Ishikawa (cell line): ENCODE measurements at regions not wholly inside any gene's neighbourhood (a gene's known extent, or its start where the extent isn't known, plus 50 kb on each side); places are given as distances from the start of the nearest gene placed in this dataset.

ENCODE experiments used
- CEBPB ChIP-seq: IDR thresholded peaks from 2 replicates; pipeline ENCODE4 v1.6.1; 2012
- CREB1 ChIP-seq: IDR thresholded peaks from 2 replicates; pipeline ENCODE4 v1.6.1; 2012; ENCODE audit warnings: low read depth
- EP300 ChIP-seq: IDR thresholded peaks from 2 replicates; pipeline ENCODE4 v1.6.1; 2012; ENCODE audit warnings: borderline replicate concordance
- NFIC ChIP-seq: IDR thresholded peaks from 2 replicates; pipeline ENCODE4 v1.6.1; 2012
- TAF1 ChIP-seq: IDR thresholded peaks from 2 replicates; pipeline ENCODE4 v1.6.1; 2012; ENCODE audit warnings: low read depth, mild to moderate bottlenecking

DNA sequence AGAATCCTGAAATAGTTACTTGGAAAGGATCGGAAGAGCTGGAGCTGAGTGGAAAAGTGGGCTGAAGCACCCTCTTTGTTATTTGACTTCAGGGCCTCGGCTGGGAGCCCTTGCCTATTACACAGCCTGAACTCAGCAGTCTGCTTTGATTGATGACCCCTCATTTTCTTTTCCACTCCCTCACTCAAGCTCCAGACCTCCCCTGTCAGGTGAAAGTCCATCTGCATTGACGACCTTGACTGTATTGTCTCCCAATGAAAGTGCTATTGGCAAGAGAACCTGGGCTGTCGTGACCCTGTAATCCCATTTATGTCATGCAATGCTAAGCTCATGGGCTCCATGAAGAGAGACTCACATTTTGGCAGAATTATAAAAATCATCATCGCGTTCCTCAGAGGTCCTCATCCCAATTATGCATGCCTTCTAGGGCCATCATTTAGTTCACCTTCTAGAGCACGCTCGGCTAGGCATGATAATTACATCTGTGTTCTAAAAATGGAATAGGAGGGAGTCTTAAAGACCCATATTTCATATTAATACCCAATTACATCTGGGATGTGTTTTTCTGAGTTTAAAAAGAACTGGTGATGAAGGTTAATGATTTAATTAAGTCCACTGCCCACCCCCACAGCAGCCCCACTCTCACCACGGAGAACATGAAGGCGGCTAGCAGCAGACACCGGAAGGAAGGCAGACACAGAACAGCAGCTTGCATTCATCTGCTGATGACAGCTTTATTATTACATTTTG lies 472.5 kb downstream of the PID1 start:
- TF ChIP-seq NFIC (no peak), EP300 (no peak), TAF1 (no peak), CEBPB (no peak), CREB1 (no peak)
